Neural progenitor cell (in vitro differentiated cells): ENCODE measurements at regions not wholly inside any gene's neighbourhood (a gene's known extent, or its start where the extent isn't known, plus 50 kb on each side); places are given as distances from the start of the nearest gene placed in this dataset.

Source experiments
- EZH2phosphoT487 ChIP-seq: fragments of 200-600 bp; sonication (generic); IDR thresholded peaks from 2 replicates; pipeline ENCODE4 v1.6.1; 2017; ENCODE audit warnings: antibody characterized with exemption
- TF ChIP-seq, protein P1 (sequence below): fragments of 200-600 bp; sonication (generic); IDR thresholded peaks from 2 replicates; pipeline ENCODE4 v1.5.1; 2017; ENCODE audit warnings: antibody characterized with exemption, mild to moderate bottlenecking

- TF ChIP-seq, protein P1, sequence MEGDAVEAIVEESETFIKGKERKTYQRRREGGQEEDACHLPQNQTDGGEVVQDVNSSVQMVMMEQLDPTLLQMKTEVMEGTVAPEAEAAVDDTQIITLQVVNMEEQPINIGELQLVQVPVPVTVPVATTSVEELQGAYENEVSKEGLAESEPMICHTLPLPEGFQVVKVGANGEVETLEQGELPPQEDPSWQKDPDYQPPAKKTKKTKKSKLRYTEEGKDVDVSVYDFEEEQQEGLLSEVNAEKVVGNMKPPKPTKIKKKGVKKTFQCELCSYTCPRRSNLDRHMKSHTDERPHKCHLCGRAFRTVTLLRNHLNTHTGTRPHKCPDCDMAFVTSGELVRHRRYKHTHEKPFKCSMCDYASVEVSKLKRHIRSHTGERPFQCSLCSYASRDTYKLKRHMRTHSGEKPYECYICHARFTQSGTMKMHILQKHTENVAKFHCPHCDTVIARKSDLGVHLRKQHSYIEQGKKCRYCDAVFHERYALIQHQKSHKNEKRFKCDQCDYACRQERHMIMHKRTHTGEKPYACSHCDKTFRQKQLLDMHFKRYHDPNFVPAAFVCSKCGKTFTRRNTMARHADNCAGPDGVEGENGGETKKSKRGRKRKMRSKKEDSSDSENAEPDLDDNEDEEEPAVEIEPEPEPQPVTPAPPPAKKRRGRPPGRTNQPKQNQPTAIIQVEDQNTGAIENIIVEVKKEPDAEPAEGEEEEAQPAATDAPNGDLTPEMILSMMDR: no peak
- no peak for TF ChIP-seq EZH2phosphoT487
These were observed 325.4 kb upstream of the TSHZ3 start for GRCh38 chr19:31674503-31675192.
